B cell (primary cell): ENCODE measurements at regions not wholly inside any gene's neighbourhood (a gene's known extent, or its start where the extent isn't known, plus 50 kb on each side); places are given as distances from the start of the nearest gene placed in this dataset.

Experiments used
- ATAC-seq: fragments of 200-7000 bp; cut with Tn5 transposase; one replicate; pipeline ENCODE4 v1.10.0; 2021; ENCODE audit warnings: low read depth, mild to moderate bottlenecking, moderate number of reproducible peaks, moderate library complexity
- CTCF ChIA-PET: fragments of 350-600 bp; sonication (Branson Sonifier 250); formaldehyde crosslinking; loops from one replicate; lab custom pipeline; 2021; ENCODE audit warnings: antibody characterized with exemption, inconsistent platforms; lab: Charles Lee
- POLR2A ChIA-PET: fragments of 350-600 bp; sonication (Branson Sonifier 250); formaldehyde crosslinking; loops from one replicate; lab custom pipeline; 2021; ENCODE audit warnings: antibody characterized with exemption; lab: Charles Lee
- DNase-seq: peaks from one replicate; pipeline ENCODE4 v3.0.0; 2013
- H2AFZ ChIP-seq: 2 replicates; pipeline ENCODE4 v1.6.1; 2012; ENCODE audit warnings: mild to moderate bottlenecking, low read depth, low read length; ENCODE audit not compliant: insufficient read depth, poor library complexity, severe bottlenecking
- H3K27ac ChIP-seq, 2 donors: 1 replicate in 1 of 2; 2 replicates in 1 of 2; pipeline ENCODE4 v1.5.1; 2012 to 2013; ENCODE audit warnings: low read length in 2 of 2, mild to moderate bottlenecking in 2 of 2, moderate library complexity in 1 of 2
- H3K27me3 ChIP-seq, 4 experiments: fragments of 200-600 bp in 1 of 4; sonication (generic) in 1 of 4; replicated peaks in 1 of 4; 1 replicate in 2 of 4; 2 replicates in 2 of 4; pipeline versions ENCODE4 v1.6.1 to v1.7.0; 2013 to 2016; ENCODE audit warnings: low read length in 3 of 4, mild to moderate bottlenecking in 2 of 4, mixed read lengths in 1 of 4, moderate library complexity in 1 of 4; ENCODE audit not compliant: insufficient read depth in 4 of 4, control insufficient read depth in 3 of 4; ENCODE audit errors: control extremely low read depth in 1 of 4
- H3K36me3 ChIP-seq, 2 experiments: replicated peaks in 1 of 2; 1 replicate in 1 of 2; 2 replicates in 1 of 2; pipeline versions ENCODE4 v1.6.1 to v1.7.1; 2013; ENCODE audit warnings: low read length in 1 of 2; ENCODE audit not compliant: insufficient read depth in 2 of 2, control insufficient read depth in 1 of 2; ENCODE audit errors: control extremely low read depth in 1 of 2, extremely low read depth in 1 of 2
- H3K4me1 ChIP-seq, 2 donors: fragments of 200-600 bp in 1 of 2; sonication (generic) in 1 of 2; 1 replicate in 1 of 2; 2 replicates in 1 of 2; pipeline versions ENCODE4 v1.5.1 to v1.6.1; 2013 to 2017; ENCODE audit warnings: low read length in 2 of 2; ENCODE audit not compliant: control insufficient read depth in 2 of 2, insufficient read depth in 2 of 2
- H3K4me2 ChIP-seq: replicated peaks from 2 replicates; pipeline ENCODE3; 2012; ENCODE audit warnings: mild to moderate bottlenecking, low read depth, low read length; ENCODE audit not compliant: poor library complexity, severe bottlenecking
- H3K4me3 ChIP-seq, 5 experiments: fragments of 200-600 bp in 1 of 5; sonication (generic) in 1 of 5; 1 replicate in 3 of 5; 2 replicates in 2 of 5; pipeline versions ENCODE4 v1.5.1 to v1.7.0; 2011 to 2016; ENCODE audit warnings: low read length in 4 of 5, mild to moderate bottlenecking in 4 of 5, low read depth in 2 of 5, control low read depth in 1 of 5, moderate library complexity in 1 of 5; ENCODE audit not compliant: insufficient read depth in 1 of 5; ENCODE audit errors: control extremely low read depth in 1 of 5, extremely low read depth in 1 of 5
- H3K79me2 ChIP-seq: fragments of 200-600 bp; sonication (generic); one replicate; pipeline ENCODE4 v1.6.0; 2016; ENCODE audit warnings: low read length; ENCODE audit not compliant: control insufficient read depth, insufficient read depth
- H3K9ac ChIP-seq: fragments of 200-600 bp; sonication (generic); 2 replicates; pipeline ENCODE4 v1.6.1; 2017; ENCODE audit warnings: mild to moderate bottlenecking, low read length, moderate library complexity
- H3K9me3 ChIP-seq, 3 donors: one replicate each; pipeline versions ENCODE4 v1.6.1 to v1.7.1; 2013; ENCODE audit warnings: low read length in 2 of 3; ENCODE audit not compliant: control insufficient read depth in 2 of 3, insufficient read depth in 1 of 3; ENCODE audit errors: control extremely low read depth in 1 of 3
- H4K20me1 ChIP-seq: 2 replicates; pipeline ENCODE4 v1.6.0; 2012; ENCODE audit warnings: mild to moderate bottlenecking, low read length; ENCODE audit not compliant: insufficient read depth, control insufficient read depth, poor library complexity, severe bottlenecking
- H3K27ac Mint-ChIP-seq: one replicate; pipeline ENCODE4 v1.8.0; 2021; ENCODE audit warnings: mixed read lengths
- H3K27me3 Mint-ChIP-seq: one replicate; pipeline ENCODE4 v1.8.0; 2021; ENCODE audit warnings: mixed read lengths
- H3K4me1 Mint-ChIP-seq: one replicate; pipeline ENCODE4 v1.8.0; 2021; ENCODE audit warnings: mixed read lengths
- H3K4me3 Mint-ChIP-seq: one replicate; pipeline ENCODE4 v1.8.0; 2021; ENCODE audit warnings: mixed read lengths
- H3K9me3 Mint-ChIP-seq: one replicate; pipeline ENCODE4 v1.8.0; 2022; ENCODE audit warnings: mixed read lengths; ENCODE audit not compliant: insufficient read depth
- EZH2 ChIP-seq: IDR thresholded peaks from 2 replicates; pipeline ENCODE4 v1.6.1; 2012; ENCODE audit warnings: borderline replicate concordance, low read depth, mild to moderate bottlenecking, moderate library complexity, low read length; ENCODE audit not compliant: insufficient read depth, poor library complexity, severe bottlenecking
- WGBS: methylation state at CpG from one replicate; pipeline ENCODE4 v1.1.5; 2013; ENCODE audit warnings: missing lambda C conversion rate; ENCODE audit not compliant: insufficient coverage; 5-methylcytosine and 5-hydroxymethylcytosine counted together
- intact Hi-C: fragments of 100-400 bp; cut with micrococcal nuclease; formaldehyde crosslinking; loops from one replicate; pipeline ENCODE4 v1.10.0; 2022
- TF ChIP-seq, protein P1 (sequence below): fragments of 200-600 bp; IDR thresholded peaks from one replicate; pipeline ENCODE4 v1.8.0; 2022; ENCODE audit warnings: antibody characterized with exemption, mild to moderate bottlenecking

DNA sequence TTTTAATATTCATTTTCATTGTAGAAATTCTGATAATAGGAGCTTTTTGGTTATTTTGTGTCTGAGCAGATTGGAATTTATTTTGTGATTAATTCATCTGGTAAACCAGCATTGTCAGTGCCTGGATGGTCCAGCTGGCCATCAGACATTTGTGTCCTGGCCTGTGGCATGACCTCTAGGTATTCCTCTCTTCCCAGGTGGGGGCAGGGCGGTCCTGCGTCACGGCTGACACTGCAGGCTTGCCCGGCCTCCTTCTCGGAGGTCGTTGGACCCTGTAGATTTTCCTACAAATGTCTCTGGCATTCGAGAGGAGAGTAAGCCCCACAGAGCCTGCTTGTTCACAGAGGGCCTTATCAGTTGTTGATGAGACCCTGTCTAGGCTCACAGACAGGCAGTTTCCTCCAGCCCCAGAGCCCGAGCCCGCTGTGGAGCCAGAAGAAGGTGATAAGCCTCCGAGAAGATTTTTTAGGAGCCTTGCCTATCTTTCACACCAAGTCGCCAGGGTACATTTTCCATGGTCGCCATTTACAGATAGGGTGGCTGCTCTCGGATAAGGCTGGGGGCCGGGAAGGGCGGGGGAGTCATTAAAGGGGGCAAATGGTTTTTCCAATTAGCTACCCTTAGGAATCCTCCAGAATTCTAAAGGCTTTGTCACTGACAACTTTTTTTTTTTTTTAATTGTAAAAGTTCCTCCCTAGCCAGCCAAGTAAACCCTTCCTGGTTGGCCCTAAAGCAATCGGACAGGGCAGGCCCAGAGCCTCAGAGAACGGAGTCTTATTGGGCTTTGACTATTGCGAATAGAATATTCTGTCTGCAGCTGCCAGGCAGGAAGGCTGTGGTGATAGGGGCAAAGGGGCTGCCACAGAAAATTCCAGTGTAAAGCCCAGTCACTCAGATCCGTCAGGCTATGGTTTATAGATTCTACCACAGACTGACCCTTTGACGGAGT, 78.1 kb upstream of the TBX20 start:
- H3K4me1 ChIP-seq = no peaks in the 10 kb centered on the region
- ChIA-PET CTCF (no interaction called here), POLR2A (no interaction called here)
- ATAC-seq (no peak), DNase-seq (no peak)
- no peaks in the 10 kb centered on the region for H3K27me3 ChIP-seq
- H2AFZ ChIP-seq = no peak overlapping the region
- H3K27me3 Mint-ChIP-seq = peaks cover 38% of the 10 kb centered on the region
- H3K4me3 ChIP-seq = no peak overlapping the region
- 76% methylated on average over 15 of the region's 20 CpGs for WGBS
- H4K20me1 ChIP-seq = no peaks in the 10 kb centered on the region
- H3K4me2 ChIP-seq = no peak overlapping the region
- H3K79me2 ChIP-seq = no peaks in the 10 kb centered on the region
- H3K9me3 Mint-ChIP-seq = no peaks in the 10 kb centered on the region
- no peak overlapping the region for H3K4me3 Mint-ChIP-seq
- no peak overlapping the region for H3K27ac ChIP-seq
- H3K4me1 Mint-ChIP-seq = no peaks in the 10 kb centered on the region
- no peak overlapping the region for H3K27ac Mint-ChIP-seq
- no peaks in the 10 kb centered on the region for H3K9me3 ChIP-seq
- intact Hi-C loops = no loop called here
- no peak overlapping the region for H3K9ac ChIP-seq
- no peak for TF ChIP-seq EZH2
- TF ChIP-seq, protein P1, sequence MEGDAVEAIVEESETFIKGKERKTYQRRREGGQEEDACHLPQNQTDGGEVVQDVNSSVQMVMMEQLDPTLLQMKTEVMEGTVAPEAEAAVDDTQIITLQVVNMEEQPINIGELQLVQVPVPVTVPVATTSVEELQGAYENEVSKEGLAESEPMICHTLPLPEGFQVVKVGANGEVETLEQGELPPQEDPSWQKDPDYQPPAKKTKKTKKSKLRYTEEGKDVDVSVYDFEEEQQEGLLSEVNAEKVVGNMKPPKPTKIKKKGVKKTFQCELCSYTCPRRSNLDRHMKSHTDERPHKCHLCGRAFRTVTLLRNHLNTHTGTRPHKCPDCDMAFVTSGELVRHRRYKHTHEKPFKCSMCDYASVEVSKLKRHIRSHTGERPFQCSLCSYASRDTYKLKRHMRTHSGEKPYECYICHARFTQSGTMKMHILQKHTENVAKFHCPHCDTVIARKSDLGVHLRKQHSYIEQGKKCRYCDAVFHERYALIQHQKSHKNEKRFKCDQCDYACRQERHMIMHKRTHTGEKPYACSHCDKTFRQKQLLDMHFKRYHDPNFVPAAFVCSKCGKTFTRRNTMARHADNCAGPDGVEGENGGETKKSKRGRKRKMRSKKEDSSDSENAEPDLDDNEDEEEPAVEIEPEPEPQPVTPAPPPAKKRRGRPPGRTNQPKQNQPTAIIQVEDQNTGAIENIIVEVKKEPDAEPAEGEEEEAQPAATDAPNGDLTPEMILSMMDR = no peak
- no peaks in the 10 kb centered on the region for H3K36me3 ChIP-seq

DNA sequence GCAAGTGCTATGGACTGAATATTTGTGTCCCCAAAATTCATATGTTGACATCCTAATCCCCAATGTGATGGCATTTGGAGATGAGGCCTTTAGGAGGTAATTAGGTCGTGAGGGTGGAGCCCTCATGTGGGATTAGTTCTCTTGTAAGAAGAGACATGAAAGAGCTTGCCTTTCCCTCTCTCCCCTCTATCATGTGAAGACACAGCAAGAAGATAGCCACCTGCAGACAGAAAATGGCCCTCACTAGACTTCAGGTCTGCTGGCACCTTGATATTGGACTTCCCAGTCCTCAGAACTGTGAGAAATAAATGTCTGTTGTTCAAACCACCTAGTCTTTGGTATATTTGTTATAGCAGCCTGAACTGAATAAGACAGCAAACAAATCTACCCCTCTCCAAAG, 75.1 kb upstream of the TBX20 start:
- intact Hi-C loops = no loop called here
- H2AFZ ChIP-seq = no peak overlapping the region
- H3K79me2 ChIP-seq = no peaks in the 10 kb centered on the region
- H3K9ac ChIP-seq = no peak overlapping the region
- CTCF ChIA-PET = no interaction called here
- no peaks in the 10 kb centered on the region for H3K27me3 ChIP-seq
- H4K20me1 ChIP-seq = no peaks in the 10 kb centered on the region
- Mint-ChIP-seq H3K4me3 (no peak overlapping the region), H3K27ac (no peak overlapping the region), H3K9me3 (no peaks in the 10 kb centered on the region), H3K27me3 (peaks cover 26% of the 10 kb centered on the region), H3K4me1 (no peaks in the 10 kb centered on the region)
- H3K9me3 ChIP-seq = peaks cover 0 to 4% (median 0%) of the 10 kb centered on the region in 3 donors
- no peaks in the 10 kb centered on the region for H3K36me3 ChIP-seq
- H3K4me2 ChIP-seq = no peak overlapping the region
- no peaks in the 10 kb centered on the region for H3K4me1 ChIP-seq
- H3K4me3 ChIP-seq = no peak overlapping the region
- no peak overlapping the region for H3K27ac ChIP-seq
- WGBS = no CpG with 5 or more reads among the region's 1 CpG
- DNase-seq (no peak), ATAC-seq (no peak)
- TF ChIP-seq EZH2 = no peak
- TF ChIP-seq, protein P1 = no peak
- POLR2A ChIA-PET = no interaction called here
